A549 (cell line): ENCODE measurements at regions not wholly inside any gene's neighbourhood (a gene's known extent, or its start where the extent isn't known, plus 50 kb on each side); places are given as distances from the start of the nearest gene placed in this dataset.

ENCODE experiments used
- ATAC-seq, 2 experiments: fragments of 200-7000 bp in 1 of 2; fragments of >200 bp in 1 of 2; cut with Nextera tagmentation in 1 of 2; cut with Tn5 transposase in 1 of 2; 3 replicates each; pipeline versions ENCODE4 v1.8.0 to v1.9.1; 2018 to 2020; ENCODE audit warnings: mild to moderate bottlenecking in 1 of 2, moderate library complexity in 1 of 2
- CTCF ChIA-PET: fragments of 300-600 bp; sonication (Branson Sonifier 250); formaldehyde crosslinking; extraction: SDS; loops from one replicate; lab custom pipeline; 2021; ENCODE audit warnings: antibody characterized with exemption, inconsistent platforms; lab: Yijun Ruan, JAX
- POLR2A ChIA-PET: fragments of 350-600 bp; formaldehyde crosslinking; extraction: SDS; loops from one replicate; lab custom pipeline; 2021; ENCODE audit warnings: antibody characterized with exemption, inconsistent platforms; lab: Yijun Ruan, JAX
- DNase-seq, 2 experiments: peaks; one replicate each; pipeline versions ENCODE4 v3.0.0 to v3.0.0-alpha.2; 2011 to 2016; ENCODE audit warnings: low read depth in 1 of 2, low spot score in 1 of 2
- FAIRE-seq: peaks from 2 replicates; lab custom pipeline; 2011; peaks lifted over from hg19 to GRCh38; lab: Jason Lieb, UNC
- H3K27ac ChIP-seq, 2 experiments: fragments of >200 bp; sonication (Bioruptor Twin); formaldehyde crosslinking; 3 replicates each; pipeline ENCODE4 v1.5.1; 2016 to 2017
- H3K4me1 ChIP-seq: fragments of >200 bp; sonication (Bioruptor Twin); formaldehyde crosslinking; 3 replicates; pipeline ENCODE4 v1.6.1; 2016
- H3K4me2 ChIP-seq: fragments of >200 bp; sonication (Bioruptor Twin); formaldehyde crosslinking; 3 replicates; pipeline ENCODE4 v1.6.1; 2016
- H3K4me3 ChIP-seq: fragments of >200 bp; sonication (Bioruptor Twin); formaldehyde crosslinking; 3 replicates; pipeline ENCODE4 v1.5.1; 2016
- H3K9me3 ChIP-seq: fragments of >200 bp; sonication (Bioruptor Twin); formaldehyde crosslinking; 3 replicates; pipeline ENCODE4 v1.6.1; 2016
- ATOH8 ChIP-seq: fragments of 250-450 bp; sonication (Bioruptor Pico); IDR thresholded peaks from 2 replicates; pipeline ENCODE4 v1.5.0; 2020; ENCODE audit warnings: low read depth, mild to moderate bottlenecking, moderate library complexity
- CBX2 ChIP-seq: fragments of 200-600 bp; sonication (generic); IDR thresholded peaks from 2 replicates; pipeline ENCODE4 v1.6.1; 2016; ENCODE audit warnings: low read depth, mild to moderate bottlenecking, borderline replicate concordance
- CHD4 ChIP-seq: fragments of 200-600 bp; sonication (generic); IDR thresholded peaks from 2 replicates; pipeline ENCODE4 v1.6.1; 2016; ENCODE audit warnings: antibody characterized with exemption, mild to moderate bottlenecking, borderline replicate concordance
- EP300 ChIP-seq, 2 experiments: fragments of >200 bp; sonication (Bioruptor Twin); formaldehyde crosslinking; IDR thresholded peaks; 2 replicates in 1 of 2; 3 replicates in 1 of 2; pipeline ENCODE4 v1.6.1; 2016 to 2017
- ESRRA ChIP-seq: fragments of 150-350 bp; IDR thresholded peaks from 2 replicates; pipeline ENCODE4 v1.6.1; 2014; ENCODE audit warnings: mild to moderate bottlenecking, low read length, borderline replicate concordance
- FOSL2 ChIP-seq, 2 experiments: fragments of 450-650 bp in 1 of 2; fragments of >200 bp in 1 of 2; sonication (Bioruptor Twin) in 1 of 2; formaldehyde crosslinking; IDR thresholded peaks; 2 replicates each; pipeline versions ENCODE4 v1.5.0 to v1.6.1; 2016 to 2020; ENCODE audit warnings: mild to moderate bottlenecking in 1 of 2, moderate library complexity in 1 of 2
- FOXS1 ChIP-seq: fragments of 250-450 bp; sonication (Bioruptor Pico); IDR thresholded peaks from 2 replicates; pipeline ENCODE4 v1.5.0; 2020; ENCODE audit warnings: mild to moderate bottlenecking, moderate library complexity
- GATA3 ChIP-seq: IDR thresholded peaks from 2 replicates; pipeline ENCODE4 v1.6.1; 2012; ENCODE audit warnings: borderline replicate concordance
- HEYL ChIP-seq: fragments of 250-450 bp; sonication (Bioruptor Pico); IDR thresholded peaks from 2 replicates; pipeline ENCODE4 v1.8.0; 2021; ENCODE audit warnings: mild to moderate bottlenecking, moderate library complexity
- HOXB13 ChIP-seq: fragments of 250-450 bp; sonication (Bioruptor Pico); IDR thresholded peaks from 2 replicates; pipeline ENCODE4 v1.5.0; 2020; ENCODE audit warnings: low read depth, mild to moderate bottlenecking, moderate library complexity
- JUN ChIP-seq, 2 experiments: fragments of >200 bp; sonication (Bioruptor Twin); formaldehyde crosslinking; IDR thresholded peaks; 2 replicates in 1 of 2; 3 replicates in 1 of 2; pipeline ENCODE4 v1.6.1; 2016 to 2017
- JUNB ChIP-seq: fragments of >200 bp; sonication (Bioruptor Twin); formaldehyde crosslinking; IDR thresholded peaks from 2 replicates; pipeline ENCODE4 v1.6.1; 2016
- KDM1A ChIP-seq: fragments of 200-600 bp; sonication (generic); IDR thresholded peaks from 2 replicates; pipeline ENCODE4 v1.6.1; 2016; ENCODE audit warnings: low read depth, mild to moderate bottlenecking
- MAFK ChIP-seq: fragments of 450-650 bp; IDR thresholded peaks from 2 replicates; pipeline ENCODE4 v1.6.1; 2014; ENCODE audit not compliant: partially characterized antibody
- MAZ ChIP-seq: fragments of 150-350 bp; IDR thresholded peaks from 2 replicates; pipeline ENCODE4 v1.6.1; 2014; ENCODE audit warnings: antibody characterized with exemption, low read depth, low read length, borderline replicate concordance
- NPAS2 ChIP-seq: fragments of 250-450 bp; sonication (Bioruptor Pico); IDR thresholded peaks from 2 replicates; pipeline ENCODE4 v1.8.0; 2022; ENCODE audit warnings: mild to moderate bottlenecking, moderate library complexity, borderline replicate concordance
- NR3C1 ChIP-seq: fragments of >200 bp; sonication (Bioruptor Twin); formaldehyde crosslinking; IDR thresholded peaks from 3 replicates; pipeline ENCODE4 v1.6.1; 2017
- POLR2A ChIP-seq: IDR thresholded peaks from 2 replicates; pipeline ENCODE4 v1.6.1; 2012; ENCODE audit warnings: mild to moderate bottlenecking, low read length
- RFX5 ChIP-seq: fragments of 450-650 bp; IDR thresholded peaks from 2 replicates; pipeline ENCODE4 v1.7.1; 2014; ENCODE audit warnings: antibody characterized with exemption, mild to moderate bottlenecking, moderate library complexity
- SMC3 ChIP-seq: fragments of >200 bp; sonication (Bioruptor Twin); formaldehyde crosslinking; IDR thresholded peaks from 3 replicates; pipeline ENCODE4 v1.6.1; 2018; ENCODE audit warnings: inconsistent platforms
- SREBF2 ChIP-seq: fragments of 450-650 bp; IDR thresholded peaks from 2 replicates; pipeline ENCODE4 v1.6.1; 2014; ENCODE audit warnings: mild to moderate bottlenecking, moderate library complexity
- USF2 ChIP-seq: fragments of 450-650 bp; IDR thresholded peaks from 2 replicates; pipeline ENCODE4 v1.6.1; 2014; ENCODE audit warnings: antibody characterized with exemption
- ZNF302 ChIP-seq: fragments of 250-450 bp; sonication (Bioruptor Pico); IDR thresholded peaks from 2 replicates; pipeline ENCODE4 v1.9.0; 2021; ENCODE audit warnings: inconsistent platforms, mild to moderate bottlenecking, moderate library complexity
- WGBS: methylation state at CpG from one replicate; pipeline ENCODE4 v1.1.6; 2017; ENCODE audit errors: missing lambda C conversion rate; 5-methylcytosine and 5-hydroxymethylcytosine counted together

- FAIRE-seq, result no peak
- H3K9me3 ChIP-seq, result no peaks in the 10 kb centered on the region
- no peak overlapping the region for H3K4me3 ChIP-seq
Observed at GRCh38 chr13:22647156-22647850, 533.5 kb upstream of the SGCG start.

GRCh38 chr13:22648320-22648801 lies 532.4 kb upstream of the SGCG start:
- Histone ChIP-seq H3K4me1 (no peaks in the 10 kb centered on the region), H3K4me2 (no peak overlapping the region), H3K4me3 (no peak overlapping the region), H3K9me3 (no peaks in the 10 kb centered on the region), H3K27ac (no peak overlapping the region)
- 34% methylated on average over 6 of the region's 7 CpGs for WGBS
- POLR2A ChIA-PET, result no interaction called here
- no peak for DNase-seq
- no peak for ATAC-seq
- no peak for TF ChIP-seq USF2
- TF ChIP-seq FOSL2 (IDR thresholded peaks at IDR 0.05), result no peak
- TF ChIP-seq FOSL2 (CRISPR knock-in tag; IDR thresholded peaks at IDR 0.05), result no peak
- no peak for TF ChIP-seq NPAS2 (CRISPR knock-in tag)
- TF ChIP-seq POLR2A, result no peak
- TF ChIP-seq JUNB, result no peak
- no peak for TF ChIP-seq RFX5
- CTCF ChIA-PET, result interaction anchor here (1.2 kb wide), 1 partner anchor 12 kb away, joined by 3 read pairs; no protein-coding TSS in a partner anchor
- no peak for FAIRE-seq

More at GRCh38 chr13:22647156-22647850, 533.5 kb upstream of the SGCG start:
- no peak for ATAC-seq
- no peak for TF ChIP-seq HEYL (CRISPR knock-in tag)
- no peak for TF ChIP-seq KDM1A
- TF ChIP-seq CHD4, result no peak
- TF ChIP-seq MAFK, result no peak
- TF ChIP-seq SREBF2, result no peak
- TF ChIP-seq POLR2A, result no peak
- no peak for TF ChIP-seq EP300 (IDR thresholded peaks at IDR 0.05)
- no peak for TF ChIP-seq JUN (IDR thresholded peaks at IDR 0.05)
- TF ChIP-seq FOSL2 (IDR thresholded peaks at IDR 0.05), result no peak
- TF ChIP-seq FOSL2 (CRISPR knock-in tag; IDR thresholded peaks at IDR 0.05), result no peak
- TF ChIP-seq HOXB13, result no peak
- no peak for TF ChIP-seq CBX2
- no peak for TF ChIP-seq ZNF302
- TF ChIP-seq NR3C1, result no peak
- no peak for TF ChIP-seq GATA3
- TF ChIP-seq FOXS1 (CRISPR knock-in tag), result no peak
- TF ChIP-seq NPAS2 (CRISPR knock-in tag), result no peak
- no peak for TF ChIP-seq ATOH8
- TF ChIP-seq, all 56 proteins: peak for 0
- ChIA-PET POLR2A (no interaction called here), CTCF (no interaction called here)
- Histone ChIP-seq H3K27ac (no peak overlapping the region), H3K4me1 (no peaks in the 10 kb centered on the region), H3K4me2 (no peak overlapping the region)
- DNase-seq, result no peak

- ATAC-seq (no peak), FAIRE-seq (no peak), DNase-seq (no peak)
- no peak overlapping the region for H3K27ac ChIP-seq
- TF ChIP-seq MAZ, result no peak
- TF ChIP-seq MAFK, result peak; percentile 16
- TF ChIP-seq ESRRA, result no peak
- TF ChIP-seq SMC3, result no peak
- H3K9me3 ChIP-seq, result no peaks in the 10 kb centered on the region
- no peak overlapping the region for H3K4me2 ChIP-seq
- no peaks in the 10 kb centered on the region for H3K4me1 ChIP-seq
- ChIA-PET POLR2A (no interaction called here), CTCF (no interaction called here)
- whole genome bisulfite sequencing, result 63% methylated on average over 8 of the region's 8 CpGs
- no peak overlapping the region for H3K4me3 ChIP-seq
Observed at GRCh38 chr13:22652796-22653195, 528.0 kb upstream of the SGCG start.
